ENCODE measurements at regions not wholly inside any gene's neighbourhood (a gene's known extent, or its start where the extent isn't known, plus 50 kb on each side); places are given as distances from the start of the nearest gene placed in this dataset.
"Not testable (repeated sequence)": the region's sequence is repeated elsewhere in the genome, so short reads cannot be mapped to it uniquely, and the experiment has no call there.

- no peak for DNase-seq (ENCODE audit: extremely low read depth in 1 of 11, low read depth in 9 of 11, low spot score in 4 of 11)
Observed at GRCh38 chr1:9440261-9440660, 99.0 kb upstream of the SLC25A33 start.

DNA sequence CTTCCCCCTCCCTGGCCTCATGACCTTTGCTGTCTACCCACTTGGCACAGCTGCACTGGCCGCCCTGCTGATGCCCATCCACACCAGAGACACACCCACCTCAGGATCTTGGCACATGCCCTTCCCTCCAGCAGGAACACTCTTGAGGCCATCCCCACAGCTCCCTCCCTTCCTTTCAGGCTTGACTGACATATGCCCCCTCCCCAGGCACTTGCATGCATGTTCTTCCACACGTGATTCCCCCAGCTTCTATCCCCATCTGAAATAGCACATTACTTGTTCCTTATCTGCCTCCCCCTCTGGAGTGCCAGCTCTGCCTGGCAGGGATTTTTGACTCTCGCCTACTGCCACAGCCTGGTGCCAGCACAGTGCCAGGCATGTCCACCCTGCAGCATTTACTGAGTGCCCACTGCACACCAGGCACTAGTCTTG lies 98.5 kb upstream of the SLC25A33 start:
- DNase-seq (ENCODE audit: extremely low read depth in 1 of 11, low read depth in 9 of 11, low spot score in 4 of 11) = no peak

GRCh38 chr1:9441451-9442133 lies 97.7 kb upstream of the SLC25A33 start:
- peak in 2 of 11 donors; percentile 48 to 52 for DNase-seq (ENCODE audit: extremely low read depth in 1 of 11, low read depth in 9 of 11, low spot score in 4 of 11)

GRCh38 chr1:9442278-9442846 lies 96.9 kb upstream of the SLC25A33 start:
- no peak for DNase-seq (ENCODE audit: extremely low read depth in 1 of 11, low read depth in 9 of 11, low spot score in 4 of 11)

DNA sequence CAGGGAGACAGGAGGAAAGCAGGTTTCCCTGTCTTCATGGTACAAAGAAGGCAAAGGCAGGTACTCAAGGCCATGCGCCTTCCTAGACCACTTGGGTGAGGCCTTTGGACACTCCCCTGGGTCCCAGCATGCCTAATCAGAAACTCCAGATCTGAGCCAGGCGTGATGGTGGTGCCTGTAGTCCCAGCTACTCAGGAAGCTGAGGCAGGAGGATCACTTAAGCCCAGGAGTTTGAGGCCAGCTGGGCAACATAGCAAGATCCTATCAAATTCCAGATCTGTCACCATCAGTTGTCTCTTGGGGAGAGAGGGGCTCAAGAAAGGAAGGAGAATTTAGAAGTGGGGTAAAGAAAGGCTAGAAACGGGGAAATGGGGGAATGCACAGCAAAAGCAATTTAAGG lies 96.3 kb upstream of the SLC25A33 start:
- DNase-seq (ENCODE audit: extremely low read depth in 1 of 11, low read depth in 9 of 11, low spot score in 4 of 11) = no peak

- no peak for DNase-seq (ENCODE audit: extremely low read depth in 1 of 11, low read depth in 9 of 11, low spot score in 4 of 11)
Observed at GRCh38 chr1:9443913-9444445, 95.3 kb upstream of the SLC25A33 start.

- no peak for DNase-seq (ENCODE audit: extremely low read depth in 1 of 11, low read depth in 9 of 11, low spot score in 4 of 11)
Observed at GRCh38 chr1:9444532-9444931, 94.7 kb upstream of the SLC25A33 start.

- DNase-seq (ENCODE audit: extremely low read depth in 1 of 11, low read depth in 9 of 11, low spot score in 4 of 11) = not testable (repeated sequence)
Observed at GRCh38 chr1:9445081-9445480, 94.2 kb upstream of the SLC25A33 start.

GRCh38 chr1:9447215-9447960 lies 91.9 kb upstream of the SLC25A33 start:
- no peak for DNase-seq (ENCODE audit: extremely low read depth in 1 of 11, low read depth in 9 of 11, low spot score in 4 of 11)

GRCh38 chr1:9448132-9449109 lies 90.8 kb upstream of the SLC25A33 start:
- DNase-seq (ENCODE audit: extremely low read depth in 1 of 11, low read depth in 9 of 11, low spot score in 4 of 11) = no peak

GRCh38 chr1:9449110-9449627 lies 90.1 kb upstream of the SLC25A33 start:
- no peak for DNase-seq (ENCODE audit: extremely low read depth in 1 of 11, low read depth in 9 of 11, low spot score in 4 of 11)

GRCh38 chr1:9449976-9450696 lies 89.1 kb upstream of the SLC25A33 start:
- DNase-seq (ENCODE audit: extremely low read depth in 1 of 11, low read depth in 9 of 11, low spot score in 4 of 11) = no peak

DNA sequence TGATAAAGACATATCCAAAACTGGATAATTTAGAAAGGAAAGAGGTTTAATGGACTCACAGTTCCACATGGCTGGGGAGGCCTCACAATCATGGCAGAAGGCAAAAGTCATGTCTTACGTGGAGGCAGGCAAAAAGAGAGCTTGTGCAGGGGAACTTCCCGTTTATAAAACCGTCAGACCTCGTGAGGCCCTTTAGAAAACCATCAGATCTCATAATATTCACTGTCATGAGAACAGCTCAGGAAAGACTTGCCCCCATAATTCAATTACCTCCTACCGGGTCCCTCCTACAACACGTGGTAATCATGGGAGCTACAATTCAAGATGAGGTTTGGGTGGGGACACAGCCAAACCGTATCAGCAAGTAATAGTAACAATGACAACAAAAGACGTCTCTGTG lies 88.2 kb upstream of the SLC25A33 start:
- no peak for DNase-seq (ENCODE audit: extremely low read depth in 1 of 11, low read depth in 9 of 11, low spot score in 4 of 11)

DNA sequence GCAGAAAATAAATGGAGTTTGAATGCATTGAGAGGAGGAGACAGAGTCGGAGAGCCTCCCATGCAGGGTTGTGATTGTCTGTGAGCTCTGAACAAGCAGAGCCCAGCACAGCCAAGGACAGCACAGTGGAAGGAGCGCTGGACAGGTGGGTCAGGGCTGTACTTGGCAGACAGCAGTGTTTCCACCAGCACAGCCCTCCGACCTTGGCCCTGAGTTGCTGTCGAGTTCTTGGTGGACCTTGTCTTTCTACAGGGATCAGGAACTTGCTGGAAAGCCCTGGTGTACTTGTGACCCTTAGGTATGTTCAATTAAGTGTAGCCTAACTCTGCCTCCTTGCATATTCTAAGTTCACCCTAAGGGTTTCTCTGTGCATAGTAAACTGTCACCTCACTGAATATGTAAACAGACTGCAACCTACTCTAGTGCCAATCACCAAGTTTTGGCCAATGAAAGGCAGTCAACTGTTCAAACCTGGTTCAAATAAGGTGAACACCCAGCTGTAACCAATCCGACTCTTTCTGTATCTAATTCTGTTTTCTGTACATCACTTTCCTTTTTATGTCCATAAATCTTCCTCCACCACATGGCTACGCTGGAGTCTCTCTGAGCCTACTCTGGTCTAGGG lies 86.6 kb upstream of the SLC25A33 start:
- DNase-seq (ENCODE audit: extremely low read depth in 1 of 11, low read depth in 9 of 11, low spot score in 4 of 11) = no peak

- no peak for DNase-seq (ENCODE audit: extremely low read depth in 1 of 11, low read depth in 9 of 11, low spot score in 4 of 11)
Observed at GRCh38 chr1:9453375-9453774, 85.9 kb upstream of the SLC25A33 start.

- no peak for DNase-seq (ENCODE audit: extremely low read depth in 1 of 11, low read depth in 9 of 11, low spot score in 4 of 11)
Observed at GRCh38 chr1:9453779-9454418, 85.4 kb upstream of the SLC25A33 start.

DNA sequence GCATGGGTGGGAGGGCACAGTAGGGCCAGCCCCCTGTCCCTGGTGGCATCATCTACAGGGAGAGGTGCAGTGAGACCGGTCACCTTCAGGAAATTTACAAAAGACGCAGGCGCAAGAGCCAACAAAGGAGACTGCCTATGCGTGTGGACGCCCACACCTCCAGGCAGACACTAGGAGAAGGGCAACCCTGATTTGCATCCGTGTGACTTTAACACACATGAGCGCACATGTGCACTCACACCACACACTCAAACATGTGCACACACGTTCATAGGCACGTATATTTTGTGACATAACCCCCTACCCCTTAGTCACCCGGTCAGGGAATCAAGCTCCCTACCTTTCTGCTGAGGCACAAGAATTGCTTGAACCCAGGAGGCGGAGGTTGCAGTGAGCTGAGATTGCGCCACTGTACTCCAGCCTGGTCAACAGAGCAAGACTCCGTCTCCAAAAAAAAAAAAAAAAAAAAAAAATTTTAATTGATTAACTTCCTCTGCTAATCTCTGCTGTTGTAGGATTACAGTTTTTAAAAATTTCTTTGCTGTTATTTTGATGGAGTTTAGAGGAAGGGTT lies 84.7 kb upstream of the SLC25A33 start:
- DNase-seq (ENCODE audit: extremely low read depth in 1 of 11, low read depth in 9 of 11, low spot score in 4 of 11) = no peak
